MM.1S (cell line): ENCODE measurements at regions not wholly inside any gene's neighbourhood (a gene's known extent, or its start where the extent isn't known, plus 50 kb on each side); places are given as distances from the start of the nearest gene placed in this dataset.

Experiments
- DNase-seq: peaks from one replicate; pipeline ENCODE4 v3.0.0-alpha.2; 2015
- H2AFZ ChIP-seq: fragments of 300-600 bp; sonication (generic); 2 replicates; pipeline ENCODE4 v1.6.0; 2016; ENCODE audit warnings: antibody characterized with exemption, low read length
- H3F3A ChIP-seq: fragments of 300-600 bp; sonication (generic); 2 replicates; pipeline ENCODE4 v1.6.1; 2016; ENCODE audit warnings: mild to moderate bottlenecking, antibody characterized with exemption, low read length, moderate library complexity, mixed read lengths; ENCODE audit not compliant: insufficient read depth
- H3K27ac ChIP-seq: fragments of 300-600 bp; sonication (generic); 2 replicates; pipeline ENCODE4 v1.5.1; 2016; ENCODE audit warnings: mild to moderate bottlenecking, low read length
- H3K27me3 ChIP-seq: fragments of 300-600 bp; sonication (generic); replicated peaks from 2 replicates; pipeline ENCODE4 v1.6.0; 2016; ENCODE audit warnings: low read length; ENCODE audit not compliant: insufficient read depth
- H3K36me3 ChIP-seq: fragments of 300-600 bp; sonication (generic); replicated peaks from 2 replicates; pipeline ENCODE4 v1.6.1; 2016; ENCODE audit warnings: mild to moderate bottlenecking, low read length, mixed read lengths; ENCODE audit not compliant: insufficient read depth
- H3K4me1 ChIP-seq: fragments of 300-600 bp; sonication (generic); 2 replicates; pipeline ENCODE4 v1.6.1; 2016; ENCODE audit warnings: low read length, mixed read lengths
- H3K4me2 ChIP-seq: fragments of 300-600 bp; sonication (generic); 2 replicates; pipeline ENCODE4 v1.6.0; 2016; ENCODE audit warnings: low read depth, low read length
- H3K4me3 ChIP-seq: fragments of 300-600 bp; sonication (generic); 2 replicates; pipeline ENCODE4 v1.5.1; 2016; ENCODE audit warnings: low read length, mixed read lengths
- H3K79me2 ChIP-seq: fragments of 300-600 bp; sonication (generic); 2 replicates; pipeline ENCODE4 v1.6.1; 2016; ENCODE audit warnings: mixed run types, low read length, mixed read lengths
- H3K9ac ChIP-seq: fragments of 300-600 bp; sonication (generic); 2 replicates; pipeline ENCODE4 v1.6.1; 2016; ENCODE audit warnings: low read length, mixed read lengths
- H3K9me2 ChIP-seq: fragments of 300-600 bp; sonication (generic); replicated peaks from 2 replicates; pipeline ENCODE4 v1.6.1; 2016; ENCODE audit warnings: mild to moderate bottlenecking, low read length, mixed read lengths; ENCODE audit not compliant: insufficient read depth
- H3K9me3 ChIP-seq: fragments of 300-600 bp; sonication (generic); replicated peaks from 2 replicates; pipeline ENCODE4 v1.6.1; 2016; ENCODE audit warnings: mild to moderate bottlenecking, low read length, mixed read lengths; ENCODE audit not compliant: insufficient read depth
- H4K20me1 ChIP-seq: fragments of 300-600 bp; sonication (generic); 2 replicates; pipeline ENCODE4 v1.6.1; 2016; ENCODE audit warnings: mild to moderate bottlenecking, low read length, moderate library complexity, mixed read lengths; ENCODE audit not compliant: insufficient read depth
- EZH2 ChIP-seq: fragments of 300-600 bp; sonication (generic); optimal IDR thresholded peaks from 2 replicates; pipeline ENCODE3; 2017; ENCODE audit warnings: low read depth, mild to moderate bottlenecking, antibody characterized with exemption, low read length, mixed read lengths
- EZH2phosphoT487 ChIP-seq: fragments of 300-600 bp; sonication (generic); IDR thresholded peaks from 2 replicates; pipeline ENCODE4 v1.6.1; 2018; ENCODE audit warnings: antibody characterized with exemption, low read length
- TF ChIP-seq, protein P1 (sequence below): fragments of 300-600 bp; sonication (generic); IDR thresholded peaks from 2 replicates; pipeline ENCODE4 v1.5.1; 2016; ENCODE audit warnings: antibody characterized with exemption, low read length, mixed read lengths

DNA sequence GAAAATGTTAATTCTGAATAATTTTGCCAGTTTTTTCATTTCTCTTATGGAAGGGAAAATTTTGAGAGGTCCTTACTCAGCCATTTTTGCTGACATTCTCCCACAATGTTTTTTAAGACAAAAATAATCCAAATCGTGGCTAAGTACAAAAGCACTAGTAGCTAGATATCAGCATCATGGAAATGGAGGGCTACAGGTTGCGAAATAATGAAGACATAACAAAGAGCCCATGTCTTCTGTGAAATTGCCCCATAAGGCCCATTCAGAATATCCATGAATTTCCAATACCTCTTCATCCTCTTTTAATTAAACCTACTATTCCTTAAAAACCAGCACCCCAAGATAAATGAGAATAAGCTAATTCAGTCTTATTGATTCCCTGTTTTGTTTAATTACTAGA is 107.4 kb downstream of the HNRNPD start:
- Histone ChIP-seq H3K27me3 (no peaks in the 10 kb centered on the region), H4K20me1 (no peaks in the 10 kb centered on the region), H3K79me2 (no peaks in the 10 kb centered on the region), H3K4me3 (no peak overlapping the region), H3K27ac (no peak overlapping the region), H2AFZ (no peak overlapping the region), H3K9ac (no peak overlapping the region), H3K4me1 (no peaks in the 10 kb centered on the region), H3F3A (no peaks in the 10 kb centered on the region), H3K9me3 (no peaks in the 10 kb centered on the region), H3K4me2 (no peak overlapping the region), H3K36me3 (no peaks in the 10 kb centered on the region), H3K9me2 (no peaks in the 10 kb centered on the region)
- TF ChIP-seq, protein P1, sequence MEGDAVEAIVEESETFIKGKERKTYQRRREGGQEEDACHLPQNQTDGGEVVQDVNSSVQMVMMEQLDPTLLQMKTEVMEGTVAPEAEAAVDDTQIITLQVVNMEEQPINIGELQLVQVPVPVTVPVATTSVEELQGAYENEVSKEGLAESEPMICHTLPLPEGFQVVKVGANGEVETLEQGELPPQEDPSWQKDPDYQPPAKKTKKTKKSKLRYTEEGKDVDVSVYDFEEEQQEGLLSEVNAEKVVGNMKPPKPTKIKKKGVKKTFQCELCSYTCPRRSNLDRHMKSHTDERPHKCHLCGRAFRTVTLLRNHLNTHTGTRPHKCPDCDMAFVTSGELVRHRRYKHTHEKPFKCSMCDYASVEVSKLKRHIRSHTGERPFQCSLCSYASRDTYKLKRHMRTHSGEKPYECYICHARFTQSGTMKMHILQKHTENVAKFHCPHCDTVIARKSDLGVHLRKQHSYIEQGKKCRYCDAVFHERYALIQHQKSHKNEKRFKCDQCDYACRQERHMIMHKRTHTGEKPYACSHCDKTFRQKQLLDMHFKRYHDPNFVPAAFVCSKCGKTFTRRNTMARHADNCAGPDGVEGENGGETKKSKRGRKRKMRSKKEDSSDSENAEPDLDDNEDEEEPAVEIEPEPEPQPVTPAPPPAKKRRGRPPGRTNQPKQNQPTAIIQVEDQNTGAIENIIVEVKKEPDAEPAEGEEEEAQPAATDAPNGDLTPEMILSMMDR = no peak
- TF ChIP-seq EZH2 (no peak), EZH2phosphoT487 (no peak)
- DNase-seq = no peak

DNA sequence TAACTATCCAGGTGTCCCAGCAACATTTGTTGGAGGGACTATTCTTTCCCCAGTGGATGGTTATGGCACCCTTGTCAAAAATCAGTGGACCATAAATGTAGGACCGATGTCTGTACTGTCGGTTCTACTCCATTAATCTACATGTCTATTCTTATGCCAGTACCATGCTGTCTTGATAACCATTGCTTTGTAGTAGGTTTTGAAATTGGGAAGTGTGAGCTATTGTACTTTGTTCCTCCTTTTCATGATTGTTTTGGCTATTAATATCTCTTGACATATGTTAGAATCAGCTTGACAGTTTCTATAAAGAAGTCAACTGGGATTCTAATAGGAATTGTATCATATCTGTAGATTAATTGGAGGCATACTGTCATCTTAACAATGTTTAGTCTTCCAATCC is 112.7 kb downstream of the HNRNPD start:
- Histone ChIP-seq H3K27ac (no peak overlapping the region), H3K9me3 (no peaks in the 10 kb centered on the region), H3K4me2 (no peak overlapping the region)

DNA sequence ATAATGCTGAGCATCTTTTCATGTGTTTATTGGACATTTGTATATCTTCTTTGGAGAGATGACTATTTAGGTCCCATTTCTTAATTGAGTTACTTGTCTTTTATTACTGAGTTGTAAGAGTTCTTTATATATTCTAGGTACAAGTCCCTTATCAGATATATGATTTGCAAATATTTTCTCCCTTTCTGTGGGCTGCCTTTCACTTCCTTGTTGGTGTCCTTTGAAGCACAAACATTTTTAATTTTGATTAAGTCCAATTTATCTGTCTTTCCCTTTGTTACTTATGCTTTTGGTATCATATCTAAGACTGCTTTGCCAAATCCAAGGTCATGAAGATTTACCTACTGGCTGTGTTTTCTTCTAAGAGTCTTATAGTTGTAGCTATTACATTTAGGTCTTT is 113.2 kb downstream of the HNRNPD start:
- H3K4me2 ChIP-seq = no peak overlapping the region
- H3K79me2 ChIP-seq = no peaks in the 10 kb centered on the region
- H3K9me2 ChIP-seq = no peaks in the 10 kb centered on the region
- no peaks in the 10 kb centered on the region for H3K36me3 ChIP-seq
- H3K9ac ChIP-seq = no peak overlapping the region
- DNase-seq = no peak
- 0 out of 2 replicates have a peak, but pooled peaks cover 6% of the 10 kb centered on the region for H3F3A ChIP-seq
- H3K27ac ChIP-seq = no peak overlapping the region
- H3K4me3 ChIP-seq = no peak overlapping the region
- TF ChIP-seq EZH2phosphoT487 (no peak), EZH2 (no peak)
- TF ChIP-seq, protein P1 = no peak
- H2AFZ ChIP-seq = no peak overlapping the region
- no peaks in the 10 kb centered on the region for H3K27me3 ChIP-seq
- no peaks in the 10 kb centered on the region for H3K4me1 ChIP-seq
- no peaks in the 10 kb centered on the region for H3K9me3 ChIP-seq
- no peaks in the 10 kb centered on the region for H4K20me1 ChIP-seq

More for the DNA sequence above, 112.7 kb downstream of the HNRNPD start:
- Histone ChIP-seq H3K4me3 (no peak overlapping the region), H2AFZ (no peak overlapping the region), H3K79me2 (no peaks in the 10 kb centered on the region), H4K20me1 (no peaks in the 10 kb centered on the region), H3F3A (0 out of 2 replicates have a peak, but pooled peaks cover 6% of the 10 kb centered on the region), H3K36me3 (no peaks in the 10 kb centered on the region), H3K9me2 (no peaks in the 10 kb centered on the region), H3K4me1 (no peaks in the 10 kb centered on the region), H3K9ac (no peak overlapping the region), H3K27me3 (no peaks in the 10 kb centered on the region)
- DNase-seq = no peak
- TF ChIP-seq, protein P1 = no peak
- TF ChIP-seq EZH2phosphoT487 = no peak
- TF ChIP-seq EZH2 = no peak

DNA sequence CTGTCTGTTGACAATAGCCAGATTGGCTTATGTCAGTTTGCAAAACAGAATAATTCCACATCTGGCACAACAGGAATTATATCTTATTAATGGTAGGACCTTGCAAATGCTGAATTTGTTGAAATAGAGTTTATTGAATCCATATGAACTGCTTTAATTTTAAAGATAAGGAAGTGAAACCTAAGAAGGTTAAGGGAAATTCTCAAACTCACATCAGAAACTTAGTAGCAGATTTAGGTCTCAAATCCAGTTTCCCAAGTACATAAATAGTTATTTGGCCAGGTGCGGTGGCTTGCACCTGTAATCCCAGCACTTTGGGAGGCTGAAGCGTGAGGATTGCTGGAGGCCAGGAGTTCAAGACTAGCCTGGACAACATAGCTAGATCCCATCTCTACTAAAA is 117.1 kb downstream of the HNRNPD start:
- no peaks in the 10 kb centered on the region for H3K36me3 ChIP-seq
- H3K27me3 ChIP-seq = no peaks in the 10 kb centered on the region
- no peak overlapping the region for H3K9ac ChIP-seq
- no peaks in the 10 kb centered on the region for H3K9me2 ChIP-seq
- H2AFZ ChIP-seq = no peak overlapping the region
- 0 out of 2 replicates have a peak, but pooled peaks cover 6% of the 10 kb centered on the region for H3F3A ChIP-seq
- H4K20me1 ChIP-seq = no peaks in the 10 kb centered on the region
- no peaks in the 10 kb centered on the region for H3K79me2 ChIP-seq
- TF ChIP-seq, protein P1 = no peak
- no peak for TF ChIP-seq EZH2
- TF ChIP-seq EZH2phosphoT487 = no peak
- H3K4me2 ChIP-seq = no peak overlapping the region
- no peak overlapping the region for H3K27ac ChIP-seq
- no peak overlapping the region for H3K4me3 ChIP-seq
- no peaks in the 10 kb centered on the region for H3K4me1 ChIP-seq
- H3K9me3 ChIP-seq = no peaks in the 10 kb centered on the region
- DNase-seq = no peak
